ENCODE measurements at regions not wholly inside any gene's neighbourhood (a gene's known extent, or its start where the extent isn't known, plus 50 kb on each side); places are given as distances from the start of the nearest gene placed in this dataset.

DNA sequence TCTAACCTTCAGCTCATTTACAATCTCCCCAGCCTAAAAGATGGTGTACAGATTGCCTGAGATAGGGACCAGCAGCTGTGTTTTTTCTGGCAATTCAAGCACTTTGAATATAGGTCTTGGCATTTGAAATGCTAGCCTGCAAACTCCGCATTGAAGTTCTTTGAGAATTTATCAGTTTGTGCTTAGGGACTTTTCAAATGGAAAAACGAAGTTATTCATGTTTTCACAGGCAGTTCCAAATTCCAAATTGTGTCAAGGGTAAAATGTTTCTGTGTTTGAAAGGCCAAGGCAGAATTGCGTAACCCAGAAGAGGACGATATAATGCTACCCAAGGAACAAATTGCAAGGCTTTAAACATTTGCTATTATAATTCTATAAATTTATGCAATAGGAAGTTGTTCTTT lies 168.9 kb upstream of the RASSF8 start:
- no peak overlapping the region for H3K4me3 ChIP-seq (ENCODE audit: low read length)
- DNase-seq (ENCODE audit: low read depth): no peak
- no peak for TF ChIP-seq CTCF (conservative IDR thresholded peaks at IDR 0.05; ENCODE audit: low read length)

GRCh38 chr12:25792031-25792430 lies 166.5 kb upstream of the RASSF8 start:
- DNase-seq (ENCODE audit: low read depth): no peak
- no peak overlapping the region for H3K4me3 ChIP-seq (ENCODE audit: low read length)
- TF ChIP-seq CTCF (conservative IDR thresholded peaks at IDR 0.05; ENCODE audit: low read length): no peak

GRCh38 chr12:25793196-25793595 lies 165.3 kb upstream of the RASSF8 start:
- no peak overlapping the region for H3K4me3 ChIP-seq (ENCODE audit: low read length)
- no peak for DNase-seq (ENCODE audit: low read depth)
- no peak for TF ChIP-seq CTCF (conservative IDR thresholded peaks at IDR 0.05; ENCODE audit: low read length)

GRCh38 chr12:25794571-25794970 lies 163.9 kb upstream of the RASSF8 start:
- DNase-seq (ENCODE audit: low read depth): no peak
- no peak overlapping the region for H3K4me3 ChIP-seq (ENCODE audit: low read length)
- no peak for TF ChIP-seq CTCF (conservative IDR thresholded peaks at IDR 0.05; ENCODE audit: low read length)

GRCh38 chr12:25796523-25797000 lies 161.9 kb upstream of the RASSF8 start:
- H3K4me3 ChIP-seq (ENCODE audit: low read length): no peak overlapping the region
- peak; percentile 33 for DNase-seq (ENCODE audit: low read depth)
- TF ChIP-seq CTCF (conservative IDR thresholded peaks at IDR 0.05; ENCODE audit: low read length): no peak

- no peak for DNase-seq (ENCODE audit: low read depth)
- no peak for TF ChIP-seq CTCF (conservative IDR thresholded peaks at IDR 0.05; ENCODE audit: low read length)
- no peak overlapping the region for H3K4me3 ChIP-seq (ENCODE audit: low read length)
These were observed 161.1 kb upstream of the RASSF8 start for GRCh38 chr12:25797386-25797785.

DNA sequence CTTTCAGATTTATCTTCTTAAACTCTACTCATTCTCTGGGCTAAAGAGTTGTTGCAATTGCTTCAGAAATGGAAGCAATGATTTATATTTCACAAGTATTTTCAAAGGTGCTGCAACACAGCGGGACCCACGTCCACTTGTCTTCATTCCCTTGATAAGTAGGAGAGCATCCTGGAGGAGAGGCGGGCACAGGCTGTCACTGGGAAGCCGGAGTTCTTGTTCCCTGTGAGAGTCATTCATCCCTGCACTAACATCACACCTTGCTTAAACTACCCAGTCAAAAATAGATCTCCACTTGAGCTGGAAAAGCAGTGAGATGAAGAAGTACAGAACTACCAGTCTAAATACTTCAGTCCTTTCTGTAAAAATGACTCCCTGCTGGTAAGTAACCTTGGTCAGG lies 160.5 kb upstream of the RASSF8 start:
- H3K4me3 ChIP-seq (ENCODE audit: low read length): no peak overlapping the region
- no peak for TF ChIP-seq CTCF (conservative IDR thresholded peaks at IDR 0.05; ENCODE audit: low read length)
- no peak for DNase-seq (ENCODE audit: low read depth)

Measured in AG10803 (cell line).